Common myeloid progenitor, CD34-positive (primary cell): ENCODE measurements at regions not wholly inside any gene's neighbourhood (a gene's known extent, or its start where the extent isn't known, plus 50 kb on each side); places are given as distances from the start of the nearest gene placed in this dataset.

Experiments used
- CTCF ChIA-PET: fragments of 350-600 bp; sonication (Branson Sonifier 250); formaldehyde crosslinking; loops from one replicate; lab custom pipeline; 2021; ENCODE audit warnings: antibody characterized with exemption; lab: Charles Lee
- POLR2A ChIA-PET: fragments of 350-600 bp; sonication (Branson Sonifier 250); formaldehyde crosslinking; loops from one replicate; lab custom pipeline; 2021; ENCODE audit warnings: antibody characterized with exemption; lab: Charles Lee
- DNase-seq, 3 donors: peaks; one replicate each; pipeline versions ENCODE4 v3.0.0 to v3.0.0-alpha.2; 2013
- H3K27ac ChIP-seq, 2 experiments: 1 replicate in 1 of 2; 2 replicates in 1 of 2; pipeline ENCODE4 v1.7.0; 2013; ENCODE audit warnings: inconsistent platforms in 2 of 2, low read length in 2 of 2, mild to moderate bottlenecking in 2 of 2, low read depth in 1 of 2, moderate library complexity in 1 of 2; ENCODE audit not compliant: severe bottlenecking in 2 of 2, insufficient read depth in 1 of 2, poor library complexity in 1 of 2
- H3K27me3 ChIP-seq, 5 experiments: replicated peaks in 2 of 5; 1 replicate in 3 of 5; 2 replicates in 2 of 5; pipeline versions ENCODE4 v1.6.1 to v1.7.0; 2013; ENCODE audit warnings: low read length in 4 of 5, mild to moderate bottlenecking in 2 of 5, moderate library complexity in 2 of 5, inconsistent platforms in 1 of 5; ENCODE audit not compliant: insufficient read depth in 5 of 5, control insufficient read depth in 4 of 5
- H3K36me3 ChIP-seq, 4 experiments: 1 replicate in 2 of 4; 2 replicates in 2 of 4; pipeline versions ENCODE4 v1.6.1 to v1.7.0; 2013; ENCODE audit warnings: low read length in 3 of 4, control low read depth in 1 of 4, mild to moderate bottlenecking in 1 of 4; ENCODE audit not compliant: control insufficient read depth in 4 of 4, insufficient read depth in 4 of 4
- H3K4me1 ChIP-seq, 4 experiments: 1 replicate in 3 of 4; 2 replicates in 1 of 4; pipeline versions ENCODE4 v1.6.1 to v1.7.1; 2013; ENCODE audit warnings: low read length in 3 of 4, mild to moderate bottlenecking in 3 of 4, control low read depth in 1 of 4, inconsistent platforms in 1 of 4, moderate library complexity in 1 of 4; ENCODE audit not compliant: control insufficient read depth in 4 of 4, insufficient read depth in 4 of 4; ENCODE audit errors: control extremely low read depth in 1 of 4
- H3K4me3 ChIP-seq, 7 experiments: 1 replicate in 4 of 7; 2 replicates in 3 of 7; pipeline versions ENCODE4 v1.5.1 to v1.7.0; 2013; ENCODE audit warnings: mild to moderate bottlenecking in 7 of 7, low read length in 6 of 7, moderate library complexity in 6 of 7, inconsistent platforms in 2 of 7, low read depth in 2 of 7, control low read depth in 1 of 7; ENCODE audit not compliant: insufficient read depth in 4 of 7, control insufficient read depth in 1 of 7; ENCODE audit errors: extremely low read depth in 1 of 7
- H3K9me3 ChIP-seq, 5 experiments: 1 replicate in 4 of 5; 2 replicates in 1 of 5; pipeline versions ENCODE4 v1.6.1 to v1.7.1; 2013; ENCODE audit warnings: low read length in 4 of 5, mild to moderate bottlenecking in 2 of 5, inconsistent platforms in 1 of 5, low read depth in 1 of 5, moderate library complexity in 1 of 5; ENCODE audit not compliant: control insufficient read depth in 4 of 5, insufficient read depth in 2 of 5; ENCODE audit errors: control extremely low read depth in 1 of 5
- WGBS: methylation state at CpG from one replicate; pipeline ENCODE4 v1.1.5; 2013; ENCODE audit not compliant: insufficient coverage; 5-methylcytosine and 5-hydroxymethylcytosine counted together

DNA sequence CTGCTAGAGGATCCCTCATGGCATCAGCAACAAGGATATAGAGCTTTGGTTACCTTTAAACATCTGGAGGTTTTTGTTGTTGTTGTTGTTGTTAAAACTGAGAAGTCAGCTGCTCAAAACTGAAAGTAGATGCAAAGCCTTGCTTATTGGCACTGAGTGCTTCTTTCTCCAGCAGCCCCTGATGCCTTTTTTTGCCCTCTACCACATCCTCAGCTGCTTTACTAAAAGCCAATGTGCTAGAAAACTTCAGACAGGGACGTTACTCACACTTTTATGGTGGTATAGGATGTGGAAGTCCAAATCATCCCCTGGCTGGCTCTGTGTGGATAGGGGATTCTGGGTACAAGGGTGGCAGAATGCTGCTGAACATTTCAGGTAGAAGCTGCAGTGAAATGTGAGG is 78.3 kb upstream of the CHST9 start:
- WGBS: no CpG with 5 or more reads among the region's 1 CpG
- H3K4me1 ChIP-seq: no peaks in the 10 kb centered on the region
- POLR2A ChIA-PET: no interaction called here
- peaks cover 0 to 1% (median 0%) of the 10 kb centered on the region in 5 experiments for H3K9me3 ChIP-seq
- CTCF ChIA-PET: no interaction called here
- H3K27me3 ChIP-seq: no peaks in the 10 kb centered on the region
- H3K27ac ChIP-seq: no peak overlapping the region
- H3K36me3 ChIP-seq: no peaks in the 10 kb centered on the region
- no peak for DNase-seq
- H3K4me3 ChIP-seq: no peak overlapping the region

GRCh38 chr18:27261769-27262549 is 76.9 kb upstream of the CHST9 start:
- Histone ChIP-seq H3K4me1 (no peaks in the 10 kb centered on the region), H3K36me3 (no peaks in the 10 kb centered on the region), H3K4me3 (no peak overlapping the region), H3K27me3 (no peaks in the 10 kb centered on the region), H3K9me3 (peaks cover 0 to 1% (median 0%) of the 10 kb centered on the region in 5 experiments), H3K27ac (no peak overlapping the region)
- ChIA-PET POLR2A (no interaction called here), CTCF (no interaction called here)
- DNase-seq: no peak

- WGBS: no CpG with 5 or more reads among the region's 1 CpG
- Histone ChIP-seq H3K36me3 (no peaks in the 10 kb centered on the region), H3K27me3 (no peaks in the 10 kb centered on the region), H3K9me3 (no peaks in the 10 kb centered on the region), H3K4me3 (no peak overlapping the region), H3K27ac (no peak overlapping the region), H3K4me1 (no peaks in the 10 kb centered on the region)
- POLR2A ChIA-PET: no interaction called here
- CTCF ChIA-PET: no interaction called here
- DNase-seq: no peak
Observed at GRCh38 chr18:27253571-27253970, 68.5 kb upstream of the CHST9 start.

DNA sequence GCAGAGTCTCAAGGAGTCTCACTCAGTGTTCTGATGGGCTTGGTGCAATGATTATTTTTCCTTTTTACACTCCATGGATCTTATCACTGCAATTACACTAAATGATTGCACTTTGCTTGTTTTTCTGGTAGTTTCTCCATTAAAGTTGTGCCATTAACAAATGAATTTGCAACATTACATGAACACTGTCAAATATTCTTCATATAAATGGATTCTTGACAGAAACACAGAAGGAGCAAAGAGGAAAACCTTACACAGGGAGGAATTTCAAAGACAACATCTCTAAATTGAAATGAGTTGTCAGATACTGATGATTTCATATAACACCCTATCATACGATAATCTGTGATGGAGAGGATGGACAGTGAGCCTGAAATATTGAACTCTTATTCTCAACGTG is 65.4 kb upstream of the CHST9 start:
- ChIA-PET CTCF (no interaction called here), POLR2A (no interaction called here)
- Histone ChIP-seq H3K36me3 (no peaks in the 10 kb centered on the region), H3K9me3 (no peaks in the 10 kb centered on the region), H3K27ac (no peak overlapping the region), H3K27me3 (no peaks in the 10 kb centered on the region), H3K4me3 (no peak overlapping the region), H3K4me1 (no peaks in the 10 kb centered on the region)
- no peak for DNase-seq
- 86% methylated on average over 1 of the region's 2 CpGs for WGBS

GRCh38 chr18:27249933-27250332 is 64.8 kb upstream of the CHST9 start:
- no peak for DNase-seq
- H3K36me3 ChIP-seq: no peaks in the 10 kb centered on the region
- no CpG with 5 or more reads among the region's 1 CpG for WGBS
- H3K4me1 ChIP-seq: no peaks in the 10 kb centered on the region
- H3K27ac ChIP-seq: no peak overlapping the region
- H3K4me3 ChIP-seq: no peak overlapping the region
- ChIA-PET CTCF (no interaction called here), POLR2A (no interaction called here)
- no peaks in the 10 kb centered on the region for H3K27me3 ChIP-seq
- no peaks in the 10 kb centered on the region for H3K9me3 ChIP-seq

DNA sequence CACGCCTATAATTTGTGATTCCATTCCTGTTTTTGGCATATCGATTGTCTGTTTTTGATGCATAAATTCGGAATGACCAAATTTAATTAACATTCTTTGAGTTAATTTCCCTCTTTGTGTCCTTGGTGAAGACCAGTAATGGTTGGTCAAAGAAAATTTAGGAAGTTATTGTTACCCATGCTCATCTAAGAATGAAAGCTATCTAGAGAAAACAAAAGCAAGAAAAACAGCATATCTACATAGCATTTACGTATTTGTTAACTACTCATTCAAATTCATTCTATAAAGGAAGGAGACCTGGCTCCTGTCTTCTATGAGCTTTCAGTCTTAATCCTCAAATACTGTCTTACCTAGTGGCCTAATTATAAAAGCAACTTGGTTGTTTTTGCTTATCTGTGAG is 59.2 kb upstream of the CHST9 start:
- ChIA-PET CTCF (no interaction called here), POLR2A (interaction anchor here (0.6 kb wide), 1 partner anchor 141 kb away, joined by 3 read pairs; no protein-coding TSS in a partner anchor)
- H3K9me3 ChIP-seq: no peaks in the 10 kb centered on the region
- H3K27ac ChIP-seq: no peak overlapping the region
- WGBS: 75% methylated on average over 1 of the region's 4 CpGs
- no peak for DNase-seq
- H3K36me3 ChIP-seq: no peaks in the 10 kb centered on the region
- H3K4me1 ChIP-seq: no peaks in the 10 kb centered on the region
- H3K4me3 ChIP-seq: no peak overlapping the region
- H3K27me3 ChIP-seq: no peaks in the 10 kb centered on the region

- no peaks in the 10 kb centered on the region for H3K27me3 ChIP-seq
- no peaks in the 10 kb centered on the region for H3K4me1 ChIP-seq
- H3K36me3 ChIP-seq: no peaks in the 10 kb centered on the region
- H3K27ac ChIP-seq: no peak overlapping the region
- no peaks in the 10 kb centered on the region for H3K9me3 ChIP-seq
- no peak for DNase-seq
- ChIA-PET CTCF (no interaction called here), POLR2A (no interaction called here)
- no peak overlapping the region for H3K4me3 ChIP-seq
- 95% methylated on average over 3 of the region's 5 CpGs for WGBS
Observed at GRCh38 chr18:27242392-27243047, 57.4 kb upstream of the CHST9 start.
